ENCODE measurements at regions not wholly inside any gene's neighbourhood (a gene's known extent, or its start where the extent isn't known, plus 50 kb on each side); places are given as distances from the start of the nearest gene placed in this dataset.

- no peak for DNase-seq
Measured at GRCh38 chr1:36641776-36642175, 159.1 kb upstream of the CSF3R start.

GRCh38 chr1:36639461-36639860, 156.7 kb upstream of the CSF3R start:
- DNase-seq, result no peak

GRCh38 chr1:36638268-36638667, 155.6 kb upstream of the CSF3R start:
- DNase-seq, result no peak

GRCh38 chr1:36636206-36636605, 153.5 kb upstream of the CSF3R start:
- DNase-seq, result no peak

- no peak for DNase-seq
Measured at GRCh38 chr1:36635284-36635683, 152.6 kb upstream of the CSF3R start.

- DNase-seq, result no peak
Measured at GRCh38 chr1:36628804-36629203, 146.1 kb upstream of the CSF3R start.

GRCh38 chr1:36626435-36626834, 143.7 kb upstream of the CSF3R start:
- no peak for DNase-seq

- DNase-seq, result no peak
Measured at GRCh38 chr1:36625935-36626310, 143.2 kb upstream of the CSF3R start.

GRCh38 chr1:36625253-36625934, 142.7 kb upstream of the CSF3R start:
- DNase-seq, result no peak

GRCh38 chr1:36624466-36624865, 141.8 kb upstream of the CSF3R start:
- no peak for DNase-seq

GRCh38 chr1:36622741-36623648, 140.3 kb upstream of the CSF3R start:
- DNase-seq, result no peak

- DNase-seq, result no peak
Measured at GRCh38 chr1:36621531-36621930, 138.8 kb upstream of the CSF3R start.

GRCh38 chr1:36620142-36620541, 137.4 kb upstream of the CSF3R start:
- DNase-seq, result no peak

GRCh38 chr1:36614991-36615390, 132.3 kb upstream of the CSF3R start:
- no peak for DNase-seq

GRCh38 chr1:36614571-36614970, 131.9 kb upstream of the CSF3R start:
- DNase-seq, result no peak

GRCh38 chr1:36613721-36614120, 131.0 kb upstream of the CSF3R start:
- no peak for DNase-seq

GRCh38 chr1:36612881-36613280, 130.2 kb upstream of the CSF3R start:
- DNase-seq, result no peak

GRCh38 chr1:36612121-36612520, 129.4 kb upstream of the CSF3R start:
- DNase-seq, result no peak

- no peak for DNase-seq
Measured at GRCh38 chr1:36609241-36610027, 126.7 kb upstream of the CSF3R start.

- DNase-seq, result no peak
Measured at GRCh38 chr1:36608272-36608671, 125.6 kb upstream of the CSF3R start.

- DNase-seq, result no peak
Measured at GRCh38 chr1:36607263-36607651, 124.5 kb upstream of the CSF3R start.

GRCh38 chr1:36606641-36607262, 124.0 kb upstream of the CSF3R start:
- no peak for DNase-seq

Data from activated CD4-positive, alpha-beta T cell treated with anti-CD3 and anti-CD28 coated beads for 1 hour (primary cell).